GM12864 (cell line): ENCODE measurements at regions not wholly inside any gene's neighbourhood (a gene's known extent, or its start where the extent isn't known, plus 50 kb on each side); places are given as distances from the start of the nearest gene placed in this dataset.
"Not testable (repeated sequence)": the region's sequence is repeated elsewhere in the genome, so short reads cannot be mapped to it uniquely, and the experiment has no call there.

Experiments used
- DNase-seq: peaks from one replicate; pipeline ENCODE4 v3.0.0-alpha.2; 2011; ENCODE audit warnings: low read depth
- H3K4me3 ChIP-seq: 2 replicates; pipeline ENCODE4 v1.5.1; 2011; ENCODE audit warnings: mild to moderate bottlenecking, low read depth, low read length, control low read depth
- TF ChIP-seq, protein P1 (sequence below): IDR thresholded peaks from 2 replicates; pipeline ENCODE4 v1.5.1; 2011; ENCODE audit warnings: low read depth, mild to moderate bottlenecking, moderate library complexity, low read length, control low read depth, inconsistent platforms; ENCODE audit errors: missing control alignments

GRCh38 chr1:68767941-68768340, 271.1 kb upstream of the DEPDC1 start:
- TF ChIP-seq, protein P1, sequence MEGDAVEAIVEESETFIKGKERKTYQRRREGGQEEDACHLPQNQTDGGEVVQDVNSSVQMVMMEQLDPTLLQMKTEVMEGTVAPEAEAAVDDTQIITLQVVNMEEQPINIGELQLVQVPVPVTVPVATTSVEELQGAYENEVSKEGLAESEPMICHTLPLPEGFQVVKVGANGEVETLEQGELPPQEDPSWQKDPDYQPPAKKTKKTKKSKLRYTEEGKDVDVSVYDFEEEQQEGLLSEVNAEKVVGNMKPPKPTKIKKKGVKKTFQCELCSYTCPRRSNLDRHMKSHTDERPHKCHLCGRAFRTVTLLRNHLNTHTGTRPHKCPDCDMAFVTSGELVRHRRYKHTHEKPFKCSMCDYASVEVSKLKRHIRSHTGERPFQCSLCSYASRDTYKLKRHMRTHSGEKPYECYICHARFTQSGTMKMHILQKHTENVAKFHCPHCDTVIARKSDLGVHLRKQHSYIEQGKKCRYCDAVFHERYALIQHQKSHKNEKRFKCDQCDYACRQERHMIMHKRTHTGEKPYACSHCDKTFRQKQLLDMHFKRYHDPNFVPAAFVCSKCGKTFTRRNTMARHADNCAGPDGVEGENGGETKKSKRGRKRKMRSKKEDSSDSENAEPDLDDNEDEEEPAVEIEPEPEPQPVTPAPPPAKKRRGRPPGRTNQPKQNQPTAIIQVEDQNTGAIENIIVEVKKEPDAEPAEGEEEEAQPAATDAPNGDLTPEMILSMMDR = no peak
- no peak for DNase-seq
- no peak overlapping the region for H3K4me3 ChIP-seq

DNA sequence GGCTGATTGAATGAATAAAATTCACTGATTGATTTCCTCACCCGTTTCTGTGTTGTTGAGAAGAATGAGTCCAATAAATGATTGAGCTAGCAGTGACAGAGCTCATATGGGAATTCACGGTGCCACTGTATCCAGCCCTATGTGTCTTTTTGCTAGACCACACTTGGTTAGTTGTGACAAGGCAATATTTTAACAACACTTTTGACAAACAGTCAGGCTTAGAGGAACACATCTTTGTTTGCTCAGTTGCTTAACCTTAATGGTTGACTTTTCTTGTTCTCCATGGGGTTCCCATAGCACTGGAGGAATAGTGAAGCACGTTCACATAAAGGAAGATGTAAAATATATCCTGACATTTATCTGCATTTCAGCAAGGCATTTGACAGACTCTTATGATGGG, 273.9 kb upstream of the DEPDC1 start:
- no peak overlapping the region for H3K4me3 ChIP-seq
- TF ChIP-seq, protein P1 = no peak
- no peak for DNase-seq

- no peak for DNase-seq
- H3K4me3 ChIP-seq = no peak overlapping the region
- TF ChIP-seq, protein P1 = no peak
These were observed 281.0 kb upstream of the DEPDC1 start for GRCh38 chr1:68777851-68778250.

- not testable (repeated sequence) for H3K4me3 ChIP-seq, DNase-seq
These were observed 283.0 kb upstream of the DEPDC1 start for GRCh38 chr1:68779841-68780240.

GRCh38 chr1:68780919-68781318, 284.0 kb upstream of the DEPDC1 start:
- no peak overlapping the region for H3K4me3 ChIP-seq
- no peak for DNase-seq
- TF ChIP-seq, protein P1 = no peak

DNA sequence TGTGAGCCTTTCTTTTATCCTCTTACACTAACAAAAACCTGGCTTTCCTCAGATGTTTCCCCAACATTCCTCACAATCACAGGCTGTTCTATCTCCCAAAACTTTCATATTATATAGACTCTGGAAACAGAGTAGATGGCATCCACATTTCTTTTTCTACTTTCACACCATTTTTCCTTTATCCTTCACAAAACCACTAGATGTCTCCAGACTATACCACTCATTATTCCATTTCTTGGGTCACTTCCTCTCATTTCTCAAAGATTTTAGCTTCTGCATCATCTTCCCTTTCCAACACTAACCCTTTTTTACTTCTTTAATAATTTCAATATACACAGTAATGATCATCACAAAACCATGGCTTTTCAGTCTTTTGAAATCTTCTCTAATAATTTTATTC, 286.0 kb upstream of the DEPDC1 start:
- no peak for DNase-seq

GRCh38 chr1:68785328-68785727, 288.4 kb upstream of the DEPDC1 start:
- TF ChIP-seq, protein P1 = no peak
- DNase-seq = no peak
- no peak overlapping the region for H3K4me3 ChIP-seq

More for the DNA sequence above, 286.0 kb upstream of the DEPDC1 start:
- TF ChIP-seq, protein P1 = no peak
- H3K4me3 ChIP-seq = no peak overlapping the region

DNA sequence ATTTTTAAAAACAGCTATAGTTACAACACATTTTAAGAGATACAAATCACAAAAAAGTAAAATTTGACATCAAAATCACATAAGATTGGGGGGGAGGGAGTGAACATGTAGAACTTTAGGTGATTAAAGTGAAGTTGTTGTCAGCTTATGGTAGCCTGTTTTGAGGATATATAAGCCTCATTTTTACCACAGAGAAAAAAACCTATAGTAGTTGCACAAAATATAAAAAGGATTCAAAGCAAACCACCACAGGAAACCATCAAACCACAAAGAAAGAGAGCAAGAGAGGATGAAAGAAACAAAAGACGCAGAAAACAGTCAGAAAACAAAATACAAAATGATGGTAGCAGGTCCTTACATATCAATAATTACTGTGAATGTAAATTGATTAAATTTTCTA, 291.9 kb upstream of the DEPDC1 start:
- no peak overlapping the region for H3K4me3 ChIP-seq
- no peak for DNase-seq
- TF ChIP-seq, protein P1 = no peak
